H9 (cell line): ENCODE measurements at regions not wholly inside any gene's neighbourhood (a gene's known extent, or its start where the extent isn't known, plus 50 kb on each side); places are given as distances from the start of the nearest gene placed in this dataset.

Source experiments
- DNase-seq: peaks from one replicate; pipeline ENCODE4 v3.0.0-alpha.2; 2017
- H2AFZ ChIP-seq: one replicate; pipeline ENCODE4 v1.6.1; 2013; ENCODE audit warnings: mild to moderate bottlenecking, low read length, control low read depth, moderate library complexity
- H2AK5ac ChIP-seq: 2 replicates; pipeline ENCODE4 v1.6.1; 2013; ENCODE audit warnings: low read length, control low read depth, mixed read lengths; ENCODE audit not compliant: insufficient read length
- H2BK120ac ChIP-seq: one replicate; pipeline ENCODE4 v1.6.1; 2013; ENCODE audit warnings: low read depth, mild to moderate bottlenecking, low read length, control low read depth, inconsistent platforms; ENCODE audit not compliant: poor library complexity, severe bottlenecking
- H2BK12ac ChIP-seq: 2 replicates; pipeline ENCODE4 v1.6.1; 2013; ENCODE audit warnings: low read length, control low read depth, mixed read lengths, low read depth; ENCODE audit not compliant: insufficient read length
- H2BK15ac ChIP-seq: 2 replicates; pipeline ENCODE4 v1.6.1; 2013; ENCODE audit warnings: low read depth, low read length, control low read depth
- H2BK20ac ChIP-seq: one replicate; pipeline ENCODE4 v1.6.1; 2013; ENCODE audit warnings: low read depth, mild to moderate bottlenecking, low read length, control low read depth, inconsistent platforms; ENCODE audit not compliant: poor library complexity, severe bottlenecking
- H2BK5ac ChIP-seq: 2 replicates; pipeline ENCODE4 v1.6.1; 2013; ENCODE audit warnings: low read length, control low read depth, mixed read lengths; ENCODE audit not compliant: insufficient read length
- H3K14ac ChIP-seq: 2 replicates; pipeline ENCODE4 v1.6.1; 2013; ENCODE audit warnings: low read length, control low read depth; ENCODE audit not compliant: insufficient read depth
- H3K18ac ChIP-seq: 2 replicates; pipeline ENCODE4 v1.6.1; 2013; ENCODE audit warnings: low read depth, mild to moderate bottlenecking, mixed read lengths, low read length, control low read depth; ENCODE audit not compliant: insufficient read length
- H3K23ac ChIP-seq: 2 replicates; pipeline ENCODE4 v1.6.1; 2013; ENCODE audit warnings: low read length, control low read depth, mixed read lengths, low read depth; ENCODE audit not compliant: insufficient read length
- H3K23me2 ChIP-seq: 2 replicates; pipeline ENCODE4 v1.6.1; 2013; ENCODE audit warnings: low read depth, mild to moderate bottlenecking, mixed read lengths, low read length, control low read depth; ENCODE audit not compliant: insufficient read length, poor library complexity, severe bottlenecking
- H3K27ac ChIP-seq: 2 replicates; pipeline ENCODE4 v1.5.1; 2013; ENCODE audit warnings: low read length, control low read depth, mixed read lengths, low read depth; ENCODE audit not compliant: insufficient read length
- H3K27me3 ChIP-seq: 2 replicates; pipeline ENCODE4 v1.6.1; 2013; ENCODE audit warnings: low read length, control low read depth, inconsistent platforms; ENCODE audit not compliant: insufficient read depth
- H3K4ac ChIP-seq: 2 replicates; pipeline ENCODE4 v1.6.1; 2013; ENCODE audit warnings: low read depth, mild to moderate bottlenecking, control low read depth, inconsistent platforms, low read length, moderate library complexity
- H3K4me1 ChIP-seq: 2 replicates; pipeline ENCODE4 v1.6.1; 2013; ENCODE audit warnings: low read length, control low read depth, inconsistent platforms; ENCODE audit not compliant: insufficient read depth
- H3K4me2 ChIP-seq: 2 replicates; pipeline ENCODE4 v1.6.1; 2013; ENCODE audit warnings: low read length, control low read depth, mixed read lengths; ENCODE audit not compliant: insufficient read length, insufficient read depth
- H3K56ac ChIP-seq: 2 replicates; pipeline ENCODE4 v1.6.1; 2013; ENCODE audit warnings: low read depth, mild to moderate bottlenecking, mixed read lengths, low read length, control low read depth; ENCODE audit not compliant: insufficient read length
- H3K79me1 ChIP-seq: 2 replicates; pipeline ENCODE4 v1.6.1; 2013; ENCODE audit warnings: low read depth, mild to moderate bottlenecking, moderate library complexity, low read length, control low read depth, inconsistent platforms; ENCODE audit not compliant: insufficient read depth, poor library complexity, severe bottlenecking
- H3K79me2 ChIP-seq: 2 replicates; pipeline ENCODE4 v1.6.1; 2013; ENCODE audit warnings: low read length, control low read depth, inconsistent platforms; ENCODE audit not compliant: insufficient read depth
- H3K9ac ChIP-seq: 2 replicates; pipeline ENCODE4 v1.6.1; 2013; ENCODE audit warnings: low read length, control low read depth, mixed read lengths; ENCODE audit not compliant: insufficient read length; ENCODE audit errors: extremely low read depth
- H3K9me3 ChIP-seq: one replicate; pipeline ENCODE4 v1.6.1; 2013; ENCODE audit warnings: low read depth, low read length, inconsistent platforms; ENCODE audit not compliant: control insufficient read depth
- H3T11ph ChIP-seq: one replicate; pipeline ENCODE4 v1.6.1; 2013; ENCODE audit warnings: mild to moderate bottlenecking, low read length, control low read depth, inconsistent platforms
- H4K20me1 ChIP-seq: one replicate; pipeline ENCODE4 v1.6.1; 2013; ENCODE audit not compliant: control insufficient read depth, insufficient read length, insufficient read depth
- H4K5ac ChIP-seq: 2 replicates; pipeline ENCODE4 v1.6.1; 2013; ENCODE audit warnings: low read depth, mild to moderate bottlenecking, mixed read lengths, low read length, control low read depth; ENCODE audit not compliant: insufficient read length
- H4K8ac ChIP-seq: replicated peaks from 2 replicates; pipeline ENCODE4 v1.6.1; 2013; ENCODE audit warnings: low read length, control low read depth, mixed read lengths, low read depth; ENCODE audit not compliant: insufficient read length
- H4K91ac ChIP-seq: 2 replicates; pipeline ENCODE4 v1.6.1; 2013; ENCODE audit warnings: low read depth, mild to moderate bottlenecking, moderate library complexity, mixed read lengths, low read length, control low read depth; ENCODE audit not compliant: insufficient read length
- H3K27ac Mint-ChIP-seq, 3 experiments: 2 replicates in 2 of 3; 3 replicates in 1 of 3; pipeline ENCODE4 v1.8.0; 2020 to 2021; ENCODE audit warnings: mixed read lengths in 3 of 3, mild to moderate bottlenecking in 1 of 3, moderate library complexity in 1 of 3
- H3K27me3 Mint-ChIP-seq: 2 replicates; pipeline ENCODE4 v1.8.0; 2021; ENCODE audit warnings: low read depth, mild to moderate bottlenecking, moderate library complexity, mixed read lengths
- H3K36me3 Mint-ChIP-seq, 3 experiments: 2 replicates in 2 of 3; 3 replicates in 1 of 3; pipeline ENCODE4 v1.8.0; 2020 to 2021; ENCODE audit warnings: low read depth in 3 of 3, mixed read lengths in 3 of 3; ENCODE audit not compliant: insufficient read depth in 1 of 3
- H3K4me1 Mint-ChIP-seq, 2 experiments: 2 replicates each; pipeline ENCODE4 v1.8.0; 2020; ENCODE audit warnings: mixed read lengths in 2 of 2
- H3K4me3 Mint-ChIP-seq, 2 experiments: 2 replicates in 1 of 2; 3 replicates in 1 of 2; pipeline ENCODE4 v1.8.0; 2020 to 2021; ENCODE audit warnings: mild to moderate bottlenecking in 2 of 2, mixed read lengths in 2 of 2, moderate library complexity in 1 of 2
- H3K9me3 Mint-ChIP-seq, 2 experiments: 2 replicates in 1 of 2; 3 replicates in 1 of 2; pipeline ENCODE4 v1.8.0; 2020; ENCODE audit warnings: mild to moderate bottlenecking in 2 of 2, mixed read lengths in 2 of 2, moderate library complexity in 1 of 2
- WGBS: extraction: QIAGEN DNeasy Blood & Tissue Kit; methylation state at CpG from one replicate; pipeline ENCODE4 v1.1.7; 2013; ENCODE audit warnings: missing lambda C conversion rate, low lambda C conversion rate, mixed read lengths; ENCODE audit not compliant: insufficient read length; ENCODE audit errors: extremely low coverage; 5-methylcytosine and 5-hydroxymethylcytosine counted together
- TF ChIP-seq, protein P1 (sequence below): fragments of 200-600 bp; sonication (generic); conservative IDR thresholded peaks from 3 replicates; pipeline ENCODE4 v1.8.0; 2021; ENCODE audit warnings: antibody characterized with exemption, mild to moderate bottlenecking

DNA sequence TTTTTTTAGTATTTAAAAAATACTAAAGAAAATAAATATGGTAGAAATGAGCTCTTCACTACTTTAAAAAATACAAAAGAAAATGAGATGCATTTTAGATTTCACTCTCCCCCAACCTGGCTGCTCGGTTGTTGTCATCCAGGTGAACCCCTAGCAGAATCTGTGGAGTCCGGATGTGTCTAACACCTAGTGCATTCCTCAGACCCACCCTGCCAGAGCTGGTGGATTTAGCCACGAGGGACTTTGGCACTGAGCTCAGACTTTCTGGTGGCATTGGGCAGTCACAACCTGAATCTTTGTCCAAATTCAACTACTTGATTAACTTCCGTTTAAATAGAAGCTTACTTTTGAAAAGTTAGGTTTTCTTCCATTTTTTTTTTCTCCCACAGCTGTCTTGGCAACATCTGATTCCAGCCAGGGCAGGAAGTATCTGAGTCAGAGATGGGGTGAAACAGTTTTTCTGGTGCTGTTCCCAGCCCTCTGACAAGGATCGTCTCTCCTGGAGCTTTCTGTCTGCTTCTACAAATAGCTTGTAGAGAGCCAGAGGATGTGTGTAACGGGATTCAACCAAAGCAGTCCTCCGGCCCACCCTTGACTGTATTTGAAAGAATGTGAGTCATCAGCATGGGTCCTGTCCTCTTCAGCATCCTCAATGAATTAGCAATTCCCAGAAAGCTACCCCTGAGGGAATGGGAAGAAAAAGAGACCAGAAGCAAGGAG is 301.8 kb upstream of the MCTP2 start:
- Histone ChIP-seq H3K4me1 (peaks cover 3% of the 10 kb centered on the region; the same call in 1 of the 2 replicates), H3K4me2 (no peak overlapping the region), H2AK5ac (no peak overlapping the region)

More for the DNA sequence above, 301.8 kb upstream of the MCTP2 start:
- Mint-ChIP-seq H3K4me3 (no peak overlapping the region), H3K27ac (no peak overlapping the region), H3K36me3 (no peaks in the 10 kb centered on the region), H3K27me3 (no peaks in the 10 kb centered on the region; the same call in 1 of the 2 replicates), H3K4me1 (peaks cover 13 to 14% of the 10 kb centered on the region in 2 experiments), H3K9me3 (no peaks in the 10 kb centered on the region; a peak in 1 of 5 replicates)
- Histone ChIP-seq H3K4ac (no peak overlapping the region), H3K23ac (no peak overlapping the region), H2BK15ac (no peak overlapping the region), H3K79me1 (no peaks in the 10 kb centered on the region), H3K14ac (no peak overlapping the region), H2BK5ac (no peak overlapping the region), H3K18ac (no peak overlapping the region), H2BK120ac (no peak overlapping the region), H3K27me3 (no peaks in the 10 kb centered on the region), H4K91ac (no peak overlapping the region), H4K8ac (no peak overlapping the region), H2BK12ac (no peak overlapping the region), H3K9me3 (no peaks in the 10 kb centered on the region), H3K79me2 (no peaks in the 10 kb centered on the region), H3K56ac (no peak overlapping the region), H4K5ac (no peak overlapping the region), H3K9ac (no peak overlapping the region), H3K27ac (no peak overlapping the region), H2BK20ac (no peak overlapping the region), H2AFZ (no peak overlapping the region), H4K20me1 (no peaks in the 10 kb centered on the region), H3K23me2 (no peaks in the 10 kb centered on the region), H3T11ph (no peak overlapping the region)
- DNase-seq = peak; percentile 35
- no CpG with 5 or more reads among the region's 7 CpGs for WGBS
- TF ChIP-seq, protein P1, sequence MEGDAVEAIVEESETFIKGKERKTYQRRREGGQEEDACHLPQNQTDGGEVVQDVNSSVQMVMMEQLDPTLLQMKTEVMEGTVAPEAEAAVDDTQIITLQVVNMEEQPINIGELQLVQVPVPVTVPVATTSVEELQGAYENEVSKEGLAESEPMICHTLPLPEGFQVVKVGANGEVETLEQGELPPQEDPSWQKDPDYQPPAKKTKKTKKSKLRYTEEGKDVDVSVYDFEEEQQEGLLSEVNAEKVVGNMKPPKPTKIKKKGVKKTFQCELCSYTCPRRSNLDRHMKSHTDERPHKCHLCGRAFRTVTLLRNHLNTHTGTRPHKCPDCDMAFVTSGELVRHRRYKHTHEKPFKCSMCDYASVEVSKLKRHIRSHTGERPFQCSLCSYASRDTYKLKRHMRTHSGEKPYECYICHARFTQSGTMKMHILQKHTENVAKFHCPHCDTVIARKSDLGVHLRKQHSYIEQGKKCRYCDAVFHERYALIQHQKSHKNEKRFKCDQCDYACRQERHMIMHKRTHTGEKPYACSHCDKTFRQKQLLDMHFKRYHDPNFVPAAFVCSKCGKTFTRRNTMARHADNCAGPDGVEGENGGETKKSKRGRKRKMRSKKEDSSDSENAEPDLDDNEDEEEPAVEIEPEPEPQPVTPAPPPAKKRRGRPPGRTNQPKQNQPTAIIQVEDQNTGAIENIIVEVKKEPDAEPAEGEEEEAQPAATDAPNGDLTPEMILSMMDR = no peak
